ENCODE measurements at regions not wholly inside any gene's neighbourhood (a gene's known extent, or its start where the extent isn't known, plus 50 kb on each side); places are given as distances from the start of the nearest gene placed in this dataset.

DNA sequence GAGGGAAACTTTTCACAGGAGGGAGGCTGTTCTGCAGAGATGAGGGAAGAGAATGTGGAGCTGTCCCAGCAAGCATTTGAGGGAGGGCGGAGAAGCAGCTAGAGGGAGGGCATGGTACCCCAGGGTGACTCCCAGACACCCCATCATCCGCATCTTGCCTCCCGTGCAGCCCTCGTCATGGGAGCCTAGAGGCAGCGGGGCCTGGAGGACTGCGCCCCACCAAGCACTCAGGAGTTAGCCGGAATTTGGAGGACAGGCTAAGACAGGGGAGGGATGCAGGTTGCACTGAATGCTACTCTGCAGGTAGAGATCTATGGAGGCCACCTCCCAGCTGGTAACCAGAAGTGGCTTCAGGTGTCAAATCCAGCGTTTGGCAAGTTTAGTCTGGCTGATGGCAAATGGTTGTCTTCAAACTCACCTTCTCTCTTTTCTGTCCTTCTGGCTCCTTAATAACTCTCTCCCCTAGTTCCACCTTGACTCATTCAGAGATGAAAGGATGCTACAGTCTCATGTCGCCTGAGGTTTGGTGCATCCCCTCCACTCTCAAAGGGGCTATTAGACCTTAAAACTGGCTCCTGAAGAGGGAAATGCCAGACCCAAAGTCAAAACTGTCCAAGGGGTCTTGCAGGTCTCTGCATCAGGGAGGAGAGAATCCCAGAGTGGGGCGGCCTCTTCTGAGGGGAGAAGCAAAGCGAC, 155.9 kb upstream of the TLE3 start:
- H3K9me3 ChIP-seq (ENCODE audit: control insufficient read depth, low read length), result no peaks in the 10 kb centered on the region
- H3K9ac ChIP-seq (ENCODE audit: low read length), result no peak overlapping the region
- no peaks in the 10 kb centered on the region for H3K4me1 ChIP-seq (ENCODE audit: control insufficient read depth, insufficient read depth, low read length)
- DNase-seq (ENCODE audit: low read depth), result no peak
- H3K27me3 ChIP-seq (replicated peaks; ENCODE audit: control insufficient read depth, insufficient read depth, low read length), result peaks cover 60% of the 10 kb centered on the region
- no peaks in the 10 kb centered on the region for H3K36me3 ChIP-seq (ENCODE audit: control insufficient read depth, insufficient read depth, low read length, severe bottlenecking)
- no peak overlapping the region for H3K4me3 ChIP-seq (ENCODE audit: low read length)

DNA sequence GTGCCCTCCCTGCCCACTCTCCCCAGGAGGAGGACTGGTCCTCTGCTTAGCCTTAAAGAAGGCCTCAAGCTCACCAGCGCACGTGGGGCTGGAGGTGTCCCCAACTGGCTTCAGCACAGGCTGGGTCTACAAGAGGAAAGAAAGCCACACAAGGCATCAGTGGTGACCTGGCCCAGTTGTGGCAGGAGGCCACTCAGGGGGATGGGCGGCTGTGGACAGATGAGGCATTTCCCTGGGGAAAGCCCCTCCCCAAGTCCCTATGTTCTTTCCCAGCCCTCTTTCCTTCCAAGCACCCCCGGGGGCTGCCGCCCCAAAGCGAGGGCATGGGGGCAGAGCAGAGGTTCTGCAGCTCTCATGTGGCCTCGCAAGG, 155.2 kb upstream of the TLE3 start:
- DNase-seq (ENCODE audit: low read depth), result no peak
- H3K36me3 ChIP-seq (ENCODE audit: control insufficient read depth, insufficient read depth, low read length, severe bottlenecking), result no peaks in the 10 kb centered on the region
- H3K9me3 ChIP-seq (ENCODE audit: control insufficient read depth, low read length), result no peaks in the 10 kb centered on the region
- no peaks in the 10 kb centered on the region for H3K4me1 ChIP-seq (ENCODE audit: control insufficient read depth, insufficient read depth, low read length)
- no peak overlapping the region for H3K4me3 ChIP-seq (ENCODE audit: low read length)
- peaks cover 60% of the 10 kb centered on the region for H3K27me3 ChIP-seq (replicated peaks; ENCODE audit: control insufficient read depth, insufficient read depth, low read length)
- no peak overlapping the region for H3K9ac ChIP-seq (ENCODE audit: low read length)

- H3K4me1 ChIP-seq (ENCODE audit: control insufficient read depth, insufficient read depth, low read length), result no peaks in the 10 kb centered on the region
- no peak overlapping the region for H3K9ac ChIP-seq (ENCODE audit: low read length)
- peaks cover 60% of the 10 kb centered on the region for H3K27me3 ChIP-seq (replicated peaks; ENCODE audit: control insufficient read depth, insufficient read depth, low read length)
- no peak for DNase-seq (ENCODE audit: low read depth)
- H3K36me3 ChIP-seq (ENCODE audit: control insufficient read depth, insufficient read depth, low read length, severe bottlenecking), result no peaks in the 10 kb centered on the region
- no peaks in the 10 kb centered on the region for H3K9me3 ChIP-seq (ENCODE audit: control insufficient read depth, low read length)
- H3K4me3 ChIP-seq (ENCODE audit: low read length), result no peak overlapping the region
Observed at GRCh38 chr15:70252056-70252950, 154.6 kb upstream of the TLE3 start.

DNA sequence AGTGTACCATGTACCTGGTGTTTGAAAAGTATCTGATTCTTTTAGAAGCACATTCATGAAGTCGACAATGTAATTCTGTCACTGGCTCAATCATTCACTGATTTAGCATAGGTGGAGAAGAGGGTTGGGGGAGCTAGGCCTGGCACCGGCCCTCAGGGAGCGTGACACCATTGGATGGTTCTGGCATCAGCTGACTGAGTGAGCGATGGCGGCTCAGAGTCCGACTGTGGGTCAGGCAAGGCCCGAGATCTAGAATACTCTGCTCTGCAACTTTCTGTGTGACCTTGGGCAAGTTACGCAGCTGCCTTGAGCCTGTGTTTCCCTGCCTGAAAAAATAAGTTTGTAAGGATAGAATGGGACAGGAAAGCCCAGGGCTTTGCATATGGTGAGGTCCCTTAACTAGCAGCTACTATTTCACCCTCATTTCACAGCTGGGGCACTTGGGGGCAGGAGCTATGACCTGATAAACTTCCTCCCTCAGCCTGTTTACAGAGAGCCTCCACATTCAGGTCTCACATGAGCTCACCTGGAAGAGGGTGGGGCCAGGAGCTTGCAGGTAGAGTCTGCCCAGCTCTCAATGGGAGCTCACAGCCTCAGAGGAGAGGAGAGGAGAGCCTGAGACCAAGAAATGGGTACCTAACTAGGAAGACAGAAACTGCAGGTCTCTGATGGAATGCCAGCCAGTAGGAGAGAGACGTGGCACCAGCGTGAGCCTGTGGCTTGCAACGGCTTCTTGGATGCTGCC, 153.7 kb upstream of the TLE3 start:
- no peaks in the 10 kb centered on the region for H3K36me3 ChIP-seq (ENCODE audit: control insufficient read depth, insufficient read depth, low read length, severe bottlenecking)
- H3K9ac ChIP-seq (ENCODE audit: low read length), result no peak overlapping the region
- H3K9me3 ChIP-seq (ENCODE audit: control insufficient read depth, low read length), result no peaks in the 10 kb centered on the region
- no peaks in the 10 kb centered on the region for H3K4me1 ChIP-seq (ENCODE audit: control insufficient read depth, insufficient read depth, low read length)
- DNase-seq (ENCODE audit: low read depth), result no peak
- H3K4me3 ChIP-seq (ENCODE audit: low read length), result no peak overlapping the region
- H3K27me3 ChIP-seq (replicated peaks; ENCODE audit: control insufficient read depth, insufficient read depth, low read length), result peaks cover 53% of the 10 kb centered on the region

DNA sequence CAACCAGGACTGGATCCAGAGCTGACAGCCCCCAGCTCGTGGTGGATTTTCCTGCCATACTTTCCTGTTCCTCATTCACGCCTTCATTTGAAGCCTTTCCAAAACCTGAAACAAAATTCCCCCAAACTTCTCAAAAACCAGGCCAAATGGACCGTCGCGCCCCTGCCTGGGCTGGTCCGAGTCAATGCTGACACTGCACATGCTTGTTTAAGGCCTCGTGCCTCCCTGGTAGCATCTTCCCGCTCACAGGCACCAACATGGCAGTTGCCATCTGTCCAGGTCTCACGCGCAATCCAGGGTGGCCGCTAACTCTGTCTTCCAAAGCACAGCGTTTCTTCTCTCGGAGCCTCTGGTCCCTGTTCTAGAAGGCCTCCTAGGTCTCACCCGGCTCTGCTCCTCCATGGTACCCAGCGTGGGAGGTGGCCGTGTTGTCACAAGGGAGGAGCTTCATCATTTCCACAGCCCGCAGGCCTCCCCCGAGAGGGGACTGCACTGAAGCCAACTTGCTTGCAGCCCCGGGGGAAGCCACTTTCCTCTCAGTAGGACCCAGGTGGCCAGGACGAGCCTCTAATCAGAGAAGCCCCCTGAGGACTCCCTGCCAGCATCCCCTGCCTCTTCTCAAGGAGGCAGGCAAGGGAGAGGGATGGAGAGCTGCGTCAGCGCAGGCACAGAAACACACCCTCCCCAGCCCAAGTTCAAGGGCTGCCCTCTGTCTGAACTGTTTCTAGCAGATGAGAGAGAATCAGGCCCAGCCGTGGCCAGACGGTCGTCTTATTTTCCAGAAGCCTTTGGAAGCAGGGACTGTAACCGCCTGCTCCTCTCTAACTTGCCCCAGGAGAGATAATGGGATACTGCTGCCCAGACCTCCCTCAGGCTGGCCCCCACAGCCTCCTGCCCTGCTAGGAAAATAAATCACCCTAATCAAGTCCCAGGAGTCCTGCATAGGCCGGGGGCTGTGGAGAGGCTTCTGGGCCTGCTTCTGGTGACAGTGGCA, 152.8 kb upstream of the TLE3 start:
- H3K4me1 ChIP-seq (ENCODE audit: control insufficient read depth, insufficient read depth, low read length), result no peaks in the 10 kb centered on the region
- no peak overlapping the region for H3K4me3 ChIP-seq (ENCODE audit: low read length)
- H3K36me3 ChIP-seq (ENCODE audit: control insufficient read depth, insufficient read depth, low read length, severe bottlenecking), result no peaks in the 10 kb centered on the region
- no peak for DNase-seq (ENCODE audit: low read depth)
- no peak overlapping the region for H3K9ac ChIP-seq (ENCODE audit: low read length)
- H3K9me3 ChIP-seq (ENCODE audit: control insufficient read depth, low read length), result no peaks in the 10 kb centered on the region
- peaks cover 44% of the 10 kb centered on the region for H3K27me3 ChIP-seq (replicated peaks; ENCODE audit: control insufficient read depth, insufficient read depth, low read length)

DNA sequence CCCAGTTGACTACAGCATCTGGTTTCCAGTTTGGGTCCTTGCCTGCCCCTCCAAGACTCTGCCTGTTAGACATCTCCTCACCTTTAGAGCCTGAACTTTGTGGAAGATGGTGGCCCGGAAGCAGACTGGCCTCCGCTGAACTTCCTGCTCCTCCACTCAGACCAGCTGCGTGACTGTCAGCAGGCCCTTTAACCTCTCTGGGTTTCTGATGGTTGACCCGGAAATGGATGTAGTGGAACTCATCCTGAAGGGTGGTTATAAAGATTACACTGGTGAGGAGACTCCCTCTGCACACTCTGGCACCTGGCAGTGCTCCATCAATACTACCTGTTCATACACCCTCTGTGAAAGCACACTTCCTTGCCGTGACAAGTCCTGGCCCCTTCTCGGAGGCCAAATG, 151.9 kb upstream of the TLE3 start:
- Histone ChIP-seq H3K9me3 (ENCODE audit: control insufficient read depth, low read length) (no peaks in the 10 kb centered on the region), H3K4me1 (ENCODE audit: control insufficient read depth, insufficient read depth, low read length) (no peaks in the 10 kb centered on the region), H3K27me3 (replicated peaks; ENCODE audit: control insufficient read depth, insufficient read depth, low read length) (peaks cover 42% of the 10 kb centered on the region), H3K36me3 (ENCODE audit: control insufficient read depth, insufficient read depth, low read length, severe bottlenecking) (no peaks in the 10 kb centered on the region), H3K9ac (ENCODE audit: low read length) (no peak overlapping the region), H3K4me3 (ENCODE audit: low read length) (no peak overlapping the region)
- no peak for DNase-seq (ENCODE audit: low read depth)

DNA sequence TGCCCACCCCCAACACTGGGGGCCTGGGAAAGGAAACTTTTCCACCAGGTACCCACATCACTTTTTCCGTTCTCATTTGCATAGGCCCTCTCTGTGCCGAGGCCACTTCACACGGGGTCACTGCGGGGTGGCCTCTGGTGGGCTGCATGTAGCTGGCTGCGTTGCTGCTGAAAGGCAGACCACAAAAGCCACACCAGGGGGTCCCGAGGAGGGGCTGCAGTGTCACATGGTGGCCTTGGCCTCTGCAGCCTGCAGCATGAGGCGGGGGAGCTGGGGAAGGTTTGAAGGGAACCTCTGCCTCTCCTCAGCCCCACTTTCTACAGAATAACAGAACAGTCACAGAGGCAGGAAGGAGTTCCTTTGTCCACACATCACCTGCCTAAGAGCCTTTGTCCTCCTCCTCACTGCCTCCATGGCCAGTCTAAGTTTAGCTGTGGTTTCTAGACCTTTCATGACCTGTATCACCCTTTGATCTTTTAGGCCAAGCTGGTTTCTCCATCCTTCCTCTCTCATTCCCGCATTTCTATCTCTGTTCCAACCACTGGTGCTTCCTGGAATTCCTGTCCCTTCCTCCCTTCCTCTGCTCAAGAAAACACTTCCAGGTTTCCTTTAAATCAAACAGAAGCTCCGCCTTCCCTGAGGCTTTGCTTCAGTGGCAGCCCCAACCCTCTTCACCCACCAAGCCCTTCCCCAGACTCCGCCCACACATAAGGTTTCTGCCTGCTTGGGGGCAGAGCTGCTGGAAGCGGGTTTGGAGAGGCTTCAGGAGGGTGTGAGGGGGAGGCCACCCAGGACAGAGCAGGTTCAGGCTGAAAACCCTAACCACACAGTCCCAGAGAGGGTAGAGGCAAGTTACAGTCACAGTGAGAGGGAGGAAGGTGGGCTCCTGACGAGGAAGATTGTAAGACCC, 150.7 kb upstream of the TLE3 start:
- H3K4me3 ChIP-seq (ENCODE audit: low read length), result no peak overlapping the region
- H3K9ac ChIP-seq (ENCODE audit: low read length), result no peak overlapping the region
- peaks cover 30% of the 10 kb centered on the region for H3K27me3 ChIP-seq (replicated peaks; ENCODE audit: control insufficient read depth, insufficient read depth, low read length)
- DNase-seq (ENCODE audit: low read depth), result no peak
- no peaks in the 10 kb centered on the region for H3K4me1 ChIP-seq (ENCODE audit: control insufficient read depth, insufficient read depth, low read length)
- H3K9me3 ChIP-seq (ENCODE audit: control insufficient read depth, low read length), result no peaks in the 10 kb centered on the region
- no peaks in the 10 kb centered on the region for H3K36me3 ChIP-seq (ENCODE audit: control insufficient read depth, insufficient read depth, low read length, severe bottlenecking)

- Histone ChIP-seq H3K4me1 (ENCODE audit: control insufficient read depth, insufficient read depth, low read length) (no peaks in the 10 kb centered on the region), H3K9ac (ENCODE audit: low read length) (no peak overlapping the region), H3K36me3 (ENCODE audit: control insufficient read depth, insufficient read depth, low read length, severe bottlenecking) (no peaks in the 10 kb centered on the region), H3K27me3 (replicated peaks; ENCODE audit: control insufficient read depth, insufficient read depth, low read length) (peaks cover 22% of the 10 kb centered on the region), H3K9me3 (ENCODE audit: control insufficient read depth, low read length) (no peaks in the 10 kb centered on the region), H3K4me3 (ENCODE audit: low read length) (no peak overlapping the region)
- DNase-seq (ENCODE audit: low read depth), result no peak
Observed at GRCh38 chr15:70247281-70247680, 149.6 kb upstream of the TLE3 start.

DNA sequence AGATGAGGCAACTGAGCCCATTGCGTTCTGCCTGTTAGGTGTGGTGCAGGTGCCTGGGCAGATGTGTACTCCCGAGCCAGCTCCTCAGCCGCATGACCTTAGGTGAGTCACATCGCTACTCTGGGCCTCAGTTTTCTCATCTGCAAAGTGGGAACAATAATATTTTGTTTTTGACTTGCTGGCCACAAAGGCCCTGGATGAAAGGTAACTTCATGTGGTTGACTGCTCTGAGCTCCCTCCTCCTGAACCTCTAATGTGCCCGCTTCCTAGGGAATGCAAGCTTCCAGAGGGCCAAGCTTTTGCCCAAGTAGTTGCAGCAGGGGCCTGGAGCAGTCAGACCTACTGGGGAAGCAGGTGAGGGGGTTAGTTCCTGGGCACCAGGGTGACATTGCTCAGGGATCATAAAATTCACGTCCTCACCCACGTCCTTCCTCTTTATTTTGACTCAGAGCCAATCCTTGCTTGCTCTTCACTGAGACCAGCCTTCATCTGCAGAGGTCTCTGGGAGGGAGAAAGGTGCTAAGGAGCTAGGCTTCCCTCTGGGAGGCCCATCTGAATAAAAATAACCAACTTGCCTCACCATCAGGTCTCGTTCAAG, 149.0 kb upstream of the TLE3 start:
- H3K9me3 ChIP-seq (ENCODE audit: control insufficient read depth, low read length), result no peaks in the 10 kb centered on the region
- no peaks in the 10 kb centered on the region for H3K36me3 ChIP-seq (ENCODE audit: control insufficient read depth, insufficient read depth, low read length, severe bottlenecking)
- H3K27me3 ChIP-seq (replicated peaks; ENCODE audit: control insufficient read depth, insufficient read depth, low read length), result peaks cover 20% of the 10 kb centered on the region
- H3K9ac ChIP-seq (ENCODE audit: low read length), result no peak overlapping the region
- no peak overlapping the region for H3K4me3 ChIP-seq (ENCODE audit: low read length)
- no peaks in the 10 kb centered on the region for H3K4me1 ChIP-seq (ENCODE audit: control insufficient read depth, insufficient read depth, low read length)
- DNase-seq (ENCODE audit: low read depth), result no peak

All from adipocyte (in vitro differentiated cells).